Medulla oblongata (tissue), 1 donor: ENCODE measurements at regions not wholly inside any gene's neighbourhood (a gene's known extent, or its start where the extent isn't known, plus 50 kb on each side); places are given as distances from the start of the nearest gene placed in this dataset.

Experiments used
- DNase-seq: peaks from one replicate; pipeline ENCODE4 v3.0.0-alpha.2; 2015; ENCODE audit errors: extremely low spot score

DNA sequence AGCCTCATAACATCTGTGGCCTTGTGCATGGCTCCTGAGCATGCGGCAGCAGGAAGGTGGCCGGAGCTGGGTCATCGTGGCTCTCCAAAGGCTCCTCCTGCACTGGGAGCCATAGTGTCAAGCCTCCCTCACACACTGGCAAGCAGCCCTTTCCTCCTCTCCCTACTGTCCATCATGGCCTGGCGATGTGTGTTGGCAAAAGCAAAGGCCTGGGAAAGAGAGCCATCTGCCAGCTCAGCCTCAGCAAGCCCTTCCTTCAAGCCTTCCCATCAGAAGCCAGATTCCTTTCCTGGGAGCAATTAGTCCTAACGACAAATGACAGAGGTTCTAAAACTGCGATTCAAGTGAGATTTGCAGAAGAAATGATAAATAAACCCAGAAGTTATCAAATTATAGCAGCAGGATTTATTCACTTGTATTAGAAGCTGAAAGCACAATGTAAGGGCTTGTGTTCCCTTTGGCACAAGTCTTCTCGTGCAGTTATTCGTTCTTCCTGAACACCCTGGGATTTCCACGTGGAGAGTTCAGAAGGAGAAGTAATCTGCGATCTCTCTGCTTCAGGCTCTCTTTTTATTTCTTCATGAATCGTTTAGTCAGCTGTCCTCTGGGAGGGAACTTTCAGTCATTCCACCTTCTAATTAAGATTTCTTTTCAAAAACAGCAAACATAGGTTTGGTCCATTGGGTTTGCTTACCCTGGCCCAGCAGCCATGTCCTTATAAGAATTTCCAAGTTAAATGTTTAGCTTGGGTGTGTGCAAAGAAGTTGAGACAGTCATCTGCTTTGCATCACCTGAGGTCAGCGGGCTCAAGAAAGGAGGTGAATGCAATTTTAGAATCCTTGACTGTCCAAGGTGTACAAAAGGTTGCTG lies 110.3 kb upstream of the TMC3 start:
- no peak for DNase-seq

DNA sequence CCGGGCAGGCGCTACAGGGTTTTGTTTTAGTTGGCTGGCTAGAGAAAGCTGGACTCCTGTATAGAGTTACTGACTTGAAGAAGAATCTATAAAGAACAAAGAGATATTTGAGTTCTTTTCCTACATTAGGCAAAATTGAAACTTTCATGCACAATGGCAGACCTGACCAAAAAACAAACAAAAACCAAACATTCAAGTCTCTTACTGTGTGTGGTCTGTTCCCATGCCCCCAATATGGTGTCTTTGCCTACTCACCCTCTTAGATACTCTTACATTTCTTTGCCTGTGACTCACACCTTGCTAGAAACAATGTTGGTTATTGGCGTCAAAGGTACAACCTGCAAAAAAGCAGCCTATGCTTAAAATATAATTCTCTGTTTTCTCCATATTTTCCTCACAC lies 109.5 kb upstream of the TMC3 start:
- DNase-seq, result no peak

DNA sequence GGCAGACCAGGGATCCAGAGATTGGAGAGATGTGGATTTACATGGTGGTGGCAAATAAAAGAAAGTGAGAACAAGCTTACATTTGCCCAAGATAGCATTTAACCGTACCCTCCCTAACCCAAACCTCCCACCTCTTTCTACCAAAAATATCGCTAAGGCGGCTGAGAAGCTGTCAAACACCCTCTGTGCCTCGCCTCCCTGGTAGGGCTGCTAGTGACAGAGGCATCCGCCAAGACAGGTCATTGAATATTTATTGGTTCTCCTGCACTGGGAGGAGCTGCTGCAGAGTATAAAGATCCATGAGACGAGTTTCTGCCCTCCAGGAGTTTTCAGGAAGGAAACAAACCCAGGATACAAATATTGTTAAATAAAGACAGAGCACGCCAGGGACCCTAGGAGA lies 107.3 kb upstream of the TMC3 start:
- no peak for DNase-seq

DNA sequence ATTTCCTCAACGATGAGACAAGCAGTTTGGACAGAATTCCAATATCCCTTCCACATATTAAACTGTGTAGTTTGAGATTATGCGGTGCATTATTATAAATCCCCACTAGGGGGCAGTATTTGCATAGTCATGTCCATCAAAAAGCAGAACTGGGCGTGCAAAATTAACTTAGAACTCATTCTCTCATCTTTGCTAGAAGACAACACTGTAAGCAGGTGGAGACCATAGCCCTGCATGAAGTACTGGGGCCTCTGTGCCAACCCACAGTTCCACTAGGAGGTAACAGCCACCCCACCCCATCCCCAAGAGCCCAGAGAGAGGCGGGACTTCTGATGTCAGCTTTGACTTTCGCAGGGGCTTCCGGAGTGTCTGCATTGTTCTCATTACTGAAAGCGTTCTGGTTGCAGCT lies 106.6 kb upstream of the TMC3 start:
- DNase-seq, result peak; percentile 83

DNA sequence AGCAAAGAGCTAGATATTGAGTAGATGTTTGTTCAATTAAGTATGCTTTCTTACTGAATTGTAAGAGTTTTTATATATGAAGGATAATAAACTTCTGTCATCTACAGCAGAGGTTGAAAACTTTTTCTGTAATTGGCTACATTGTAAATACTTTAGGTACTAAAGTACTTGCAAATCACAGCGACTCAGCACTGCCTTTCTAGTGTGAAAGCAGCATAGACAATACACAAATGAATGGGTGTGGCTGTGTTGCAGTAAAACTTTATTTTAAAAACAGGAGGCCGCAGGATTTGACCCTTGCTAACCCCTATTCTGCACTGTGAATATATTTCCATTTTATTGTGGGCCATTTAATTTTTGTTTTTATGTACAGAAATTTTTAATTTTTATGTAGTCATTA lies 104.3 kb upstream of the TMC3 start:
- no peak for DNase-seq

DNA sequence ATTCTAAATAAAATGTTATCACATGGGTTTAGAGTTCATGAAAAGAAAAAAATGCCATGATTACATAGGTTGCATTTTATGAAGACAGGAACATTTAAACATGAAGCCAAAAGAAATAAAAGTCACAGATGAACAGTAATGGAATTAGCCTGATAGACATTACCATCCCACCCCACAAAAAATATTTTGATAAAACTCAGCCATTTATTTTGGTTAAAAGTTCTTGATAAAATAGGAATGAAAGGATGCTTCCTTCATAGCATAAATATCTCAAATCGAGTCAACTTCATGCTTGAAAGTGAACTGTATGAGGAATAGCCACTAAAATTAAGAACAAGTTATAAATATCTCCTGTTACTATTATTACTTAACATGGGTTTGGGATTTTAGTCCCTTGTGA lies 101.9 kb upstream of the TMC3 start:
- DNase-seq, result no peak

DNA sequence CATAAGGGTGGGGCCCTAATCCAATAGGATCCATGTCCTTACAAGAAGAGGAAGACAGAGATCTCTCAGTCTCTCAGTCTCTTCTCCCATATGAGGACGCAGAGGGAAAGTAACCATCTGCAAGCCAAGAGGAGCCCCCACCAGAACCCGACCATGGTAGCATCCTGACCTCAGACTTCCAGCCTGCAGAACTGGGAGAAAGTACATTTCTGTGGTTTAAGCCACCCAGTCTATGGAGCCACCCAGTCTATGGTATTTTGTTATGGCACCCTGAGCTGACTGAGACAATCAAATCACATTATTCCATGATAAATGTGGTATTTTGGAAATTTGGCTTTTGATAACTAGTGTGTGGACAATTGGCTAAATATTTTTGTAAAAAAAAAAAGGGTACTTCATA lies 101.5 kb upstream of the TMC3 start:
- DNase-seq, result no peak

DNA sequence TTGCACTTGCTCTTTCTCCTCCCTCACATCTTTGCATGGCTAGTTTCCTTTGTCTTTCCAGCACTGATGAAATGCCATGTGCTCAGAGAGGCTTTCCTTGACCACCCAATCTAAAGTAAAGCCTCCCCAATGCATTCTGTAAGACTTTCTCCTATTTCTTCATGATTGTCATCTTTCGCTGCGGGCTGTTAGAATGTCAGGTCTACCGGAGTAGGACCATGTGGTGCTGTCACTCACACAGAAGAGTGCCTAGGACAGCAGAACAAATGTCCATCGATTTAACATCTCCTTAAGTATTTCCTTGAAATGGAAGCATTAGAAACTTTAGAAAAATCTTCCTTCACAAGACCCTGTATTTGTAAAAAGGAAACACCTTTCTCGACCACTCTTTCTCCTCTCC lies 99.9 kb upstream of the TMC3 start:
- no peak for DNase-seq

DNA sequence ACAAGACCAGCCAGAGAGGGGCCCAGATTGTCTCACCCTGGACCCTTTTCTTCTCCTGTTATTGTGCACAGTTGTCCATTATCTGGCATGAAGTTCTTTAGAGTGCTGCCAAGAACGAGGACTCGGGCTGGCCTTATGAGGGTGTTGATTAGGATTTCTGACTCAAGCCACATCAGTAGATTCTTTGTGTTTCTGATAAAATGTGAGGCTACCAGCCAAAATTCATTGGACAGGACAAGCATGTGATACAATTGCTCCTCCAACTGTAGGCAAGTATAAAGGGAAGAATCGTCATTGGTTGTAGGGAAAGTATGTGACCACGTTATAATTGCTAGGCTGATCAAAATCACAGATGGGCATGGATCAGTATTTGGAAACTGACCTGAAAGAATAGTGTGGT lies 99.2 kb upstream of the TMC3 start:
- DNase-seq, result peak; percentile 7

DNA sequence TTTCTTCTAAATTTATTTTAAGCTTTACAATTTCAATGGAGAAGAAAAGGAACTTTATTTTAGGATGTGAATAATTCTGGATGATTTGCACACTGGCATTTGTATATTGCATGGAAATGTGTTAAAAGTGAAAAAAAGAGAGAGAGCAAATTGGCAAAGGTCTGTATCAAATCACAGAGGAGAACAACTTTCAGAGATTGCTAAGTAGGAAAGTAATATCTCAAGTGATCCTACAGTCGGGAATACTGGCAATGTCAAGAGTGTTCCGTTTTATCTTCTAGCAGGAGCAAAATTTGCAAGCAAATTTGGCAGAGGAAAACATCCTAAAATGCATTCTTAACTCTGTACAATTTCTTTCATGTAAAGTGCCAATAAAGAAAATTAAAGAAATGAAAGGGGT lies 97.1 kb upstream of the TMC3 start:
- no peak for DNase-seq

DNA sequence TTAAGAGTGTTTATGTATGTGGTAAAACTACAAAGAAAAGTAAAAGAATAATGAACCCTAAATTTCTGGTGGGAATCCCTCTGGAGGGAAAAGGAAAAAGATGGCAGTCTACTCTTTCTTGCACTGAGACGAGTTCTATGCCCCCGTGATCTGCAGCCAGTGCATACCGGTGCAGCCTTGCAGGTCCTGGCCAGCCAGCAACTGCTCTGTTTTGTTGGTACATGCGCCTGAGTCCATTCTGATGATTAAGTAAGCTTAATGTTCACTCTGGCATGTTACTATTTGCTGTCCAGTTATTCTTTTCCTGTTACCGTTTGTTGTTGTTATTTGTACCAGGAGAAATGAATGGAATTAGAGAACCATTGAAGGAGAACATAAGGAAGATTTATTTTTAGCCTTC lies 95.1 kb upstream of the TMC3 start:
- DNase-seq, result no peak

DNA sequence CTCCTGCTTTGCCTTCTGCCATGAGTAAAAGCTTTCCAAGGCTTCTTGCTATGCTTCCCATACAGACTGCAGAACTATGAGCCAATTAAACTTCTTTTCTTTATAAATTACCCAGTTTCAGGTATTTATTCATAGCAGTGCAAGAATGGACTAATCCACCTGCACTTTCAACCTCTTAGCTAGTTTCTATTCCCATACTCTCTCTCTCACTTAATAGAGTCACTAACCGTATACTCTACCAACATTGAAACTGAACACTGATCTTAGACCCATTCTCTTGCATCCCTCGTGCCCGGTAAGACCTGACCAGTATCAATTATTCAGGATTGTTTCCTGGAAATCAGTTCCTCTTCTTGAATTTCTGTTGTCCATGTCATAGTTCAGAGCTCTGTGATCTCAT lies 92.7 kb upstream of the TMC3 start:
- DNase-seq, result no peak

DNA sequence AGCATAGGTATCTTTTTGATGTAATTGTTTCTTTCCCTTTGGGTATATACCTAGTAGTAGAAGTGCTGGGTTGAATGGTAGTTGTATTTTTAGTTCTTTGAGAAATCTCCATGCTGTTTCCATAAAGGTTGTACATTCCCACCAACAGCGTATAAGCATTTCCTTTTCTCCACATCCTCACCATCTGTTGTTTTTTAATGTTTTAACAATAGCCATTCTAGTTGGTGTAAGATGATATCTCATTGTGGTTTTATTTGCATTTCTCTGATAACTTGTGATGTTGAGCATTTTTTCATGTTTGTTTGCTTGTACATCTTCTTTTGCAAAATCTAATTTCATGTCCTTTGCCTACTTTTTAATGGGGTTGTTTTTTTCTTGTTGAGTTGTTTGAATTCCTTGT lies 80.0 kb upstream of the TMC3 start:
- DNase-seq, result no peak

DNA sequence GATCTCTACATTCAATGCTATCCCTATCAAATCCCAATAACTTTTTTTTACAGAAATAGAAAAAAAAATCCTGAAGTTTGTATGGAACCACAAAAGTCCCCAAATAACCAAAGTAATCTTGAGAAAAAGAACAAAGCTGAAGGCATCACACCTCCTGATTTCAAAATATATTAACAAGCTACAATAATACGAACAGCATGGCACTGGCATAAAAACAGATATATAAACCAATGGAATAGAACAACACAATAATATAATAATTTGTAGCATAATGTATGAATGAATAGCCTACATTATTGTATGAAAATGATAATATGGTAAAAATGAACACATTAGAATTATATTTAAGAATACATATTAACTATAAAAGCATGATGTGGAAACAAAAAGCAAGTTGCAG lies 76.7 kb upstream of the TMC3 start:
- no peak for DNase-seq

DNA sequence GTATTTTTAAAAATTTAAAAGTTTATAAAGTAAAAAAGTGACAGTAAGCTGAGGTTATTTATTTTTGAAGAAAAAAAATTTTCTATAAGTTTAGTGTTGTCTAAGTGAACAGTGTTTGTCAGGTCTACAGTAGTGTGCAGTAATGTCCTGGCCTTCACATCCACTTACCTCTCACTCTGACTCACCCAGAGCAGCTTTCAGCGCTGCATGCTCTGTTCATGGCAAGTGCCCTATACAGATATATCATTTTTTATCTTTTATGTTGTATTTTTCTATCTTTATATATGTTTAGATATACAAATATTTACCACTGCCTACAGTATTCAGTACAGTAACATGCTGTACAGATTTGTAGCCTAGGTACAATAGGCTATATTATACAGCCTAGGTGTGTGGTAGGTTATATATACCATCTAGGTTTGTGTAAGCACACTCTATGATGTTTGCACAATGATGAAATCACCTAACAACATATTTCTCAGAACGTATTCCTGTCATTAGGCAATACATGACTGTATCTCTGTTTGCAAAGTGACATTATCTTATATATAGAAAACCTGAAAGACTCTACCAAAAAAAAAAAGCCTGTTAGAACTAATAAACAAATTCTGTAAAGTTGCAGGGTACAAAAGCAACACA lies 75.9 kb upstream of the TMC3 start:
- DNase-seq, result no peak

DNA sequence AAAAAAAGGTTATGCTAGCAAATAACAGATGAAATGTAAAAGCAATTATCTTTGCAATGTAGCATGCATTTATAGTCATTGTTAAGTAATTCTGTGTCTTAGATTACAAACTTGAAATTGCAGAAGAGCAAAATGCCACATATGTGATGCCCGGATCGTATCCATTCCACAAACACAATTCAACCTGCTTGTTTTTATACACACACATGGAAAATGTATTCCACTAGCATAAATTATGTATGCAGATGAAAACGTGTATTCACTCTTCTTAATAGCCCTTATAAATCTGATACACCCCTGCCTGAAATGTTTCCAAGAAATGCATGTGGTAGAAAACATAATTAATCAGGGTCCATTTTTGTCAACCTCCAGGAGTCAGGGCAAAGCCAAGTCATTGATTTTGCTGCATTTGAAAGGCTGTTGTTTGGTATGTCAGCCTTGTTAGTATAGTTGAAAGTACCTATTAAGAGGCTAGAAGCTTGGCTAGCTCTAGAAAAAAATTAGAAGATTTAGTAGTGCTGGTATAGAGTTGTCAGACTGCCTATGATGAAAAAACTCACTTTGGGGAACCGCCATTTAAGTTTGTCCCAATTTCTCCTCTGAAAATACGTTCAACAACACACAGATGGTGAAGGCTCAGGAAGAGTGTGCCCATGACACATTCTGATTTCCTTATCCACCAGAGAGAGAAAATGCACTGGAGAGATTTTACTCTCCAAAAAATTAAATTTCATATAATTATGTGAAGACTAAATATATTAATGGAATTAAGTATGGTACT lies 69.2 kb upstream of the TMC3 start:
- no peak for DNase-seq

DNA sequence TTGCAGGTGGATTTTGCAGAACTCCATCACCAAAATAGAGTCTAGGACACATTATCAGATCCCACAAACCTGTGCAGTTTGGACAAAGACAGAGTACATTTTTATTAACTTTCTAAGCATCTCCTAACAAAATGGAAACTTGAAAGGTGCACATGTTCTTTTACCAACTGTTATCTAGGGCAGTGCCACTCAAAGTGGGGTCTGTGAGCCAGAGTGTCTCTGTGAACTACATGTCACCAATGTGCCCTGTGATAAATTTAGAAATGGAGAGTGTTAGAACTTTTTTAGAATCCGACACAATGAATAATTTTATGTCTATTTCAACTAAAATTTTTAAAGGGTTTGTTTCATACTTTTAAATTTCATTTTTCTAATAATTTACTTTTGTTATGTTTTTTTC lies 68.4 kb upstream of the TMC3 start:
- no peak for DNase-seq

DNA sequence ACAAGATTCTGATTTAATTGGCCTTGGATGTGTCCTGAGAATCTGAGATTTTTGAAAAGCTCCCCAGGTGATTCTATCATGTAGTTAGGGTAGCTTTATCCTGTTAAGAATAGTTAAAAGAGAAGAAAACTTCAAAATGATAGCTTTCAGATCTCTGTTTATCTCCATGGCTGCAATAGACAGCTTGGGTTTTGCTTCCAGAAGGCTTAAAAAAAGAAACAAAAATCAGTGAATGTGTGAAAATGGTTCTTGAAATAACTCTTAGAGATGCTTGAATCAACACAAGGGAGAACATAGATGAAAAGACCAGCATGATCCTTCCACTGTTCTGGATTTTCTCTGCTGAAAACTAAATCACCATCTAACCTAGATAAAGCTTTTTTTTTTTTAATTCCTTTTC lies 60.8 kb upstream of the TMC3 start:
- no peak for DNase-seq

DNA sequence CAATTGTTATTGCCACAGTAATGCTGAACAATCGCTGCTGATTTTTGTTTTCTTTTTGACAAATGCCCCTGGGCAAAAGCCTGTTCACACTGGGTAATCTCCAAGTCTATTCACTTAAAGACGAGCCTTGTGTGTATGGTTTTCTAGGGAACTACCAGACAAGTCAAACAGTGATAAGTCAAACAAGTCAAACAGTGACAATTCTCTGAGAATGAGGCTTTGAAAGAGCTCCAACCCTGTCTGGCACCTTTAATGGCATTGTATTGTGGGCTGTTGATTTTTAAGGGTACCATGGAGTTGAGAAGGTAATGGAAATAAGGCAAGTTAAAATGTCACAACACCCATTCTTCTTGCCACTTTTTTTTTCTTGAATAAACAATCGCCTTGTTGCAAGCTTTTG lies 59.4 kb upstream of the TMC3 start:
- DNase-seq, result no peak

DNA sequence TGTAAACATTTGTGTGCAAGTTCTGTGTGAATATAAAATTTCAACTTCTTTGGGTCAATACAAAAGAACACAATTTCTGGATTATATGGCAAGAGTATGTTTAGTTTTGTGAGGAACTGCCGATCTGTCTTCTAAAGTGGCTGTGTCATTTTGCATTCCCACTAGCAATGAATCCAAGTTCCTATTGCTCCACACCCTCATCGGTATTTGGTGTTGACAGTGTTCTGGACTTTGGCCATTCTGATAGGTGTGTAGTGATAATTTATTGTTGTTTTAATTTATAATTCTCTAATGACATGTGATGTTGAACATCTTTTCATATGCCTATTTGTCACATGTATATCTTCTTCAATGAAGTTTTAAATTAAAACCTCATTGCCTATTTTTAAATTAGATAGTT lies 58.2 kb upstream of the TMC3 start:
- no peak for DNase-seq

DNA sequence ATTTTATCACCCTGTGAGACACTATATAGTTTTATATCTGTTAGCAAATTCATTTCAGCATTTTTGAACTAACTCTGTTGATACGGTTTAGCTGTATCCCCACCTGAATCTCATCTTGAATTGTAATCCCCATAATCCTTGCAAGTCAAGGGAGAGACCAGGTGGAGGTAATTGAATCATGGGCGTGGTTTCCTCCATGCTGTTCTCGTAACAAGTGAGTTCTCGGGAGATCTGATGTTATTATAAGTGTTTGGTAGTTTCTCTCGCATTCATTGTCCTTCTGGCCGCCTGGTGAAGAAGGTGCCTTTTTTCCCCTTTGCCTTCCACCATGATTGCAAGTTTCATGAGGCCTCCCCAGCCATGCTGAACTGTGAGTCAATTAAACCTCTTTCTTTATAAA lies 53.2 kb upstream of the TMC3 start:
- no peak for DNase-seq

DNA sequence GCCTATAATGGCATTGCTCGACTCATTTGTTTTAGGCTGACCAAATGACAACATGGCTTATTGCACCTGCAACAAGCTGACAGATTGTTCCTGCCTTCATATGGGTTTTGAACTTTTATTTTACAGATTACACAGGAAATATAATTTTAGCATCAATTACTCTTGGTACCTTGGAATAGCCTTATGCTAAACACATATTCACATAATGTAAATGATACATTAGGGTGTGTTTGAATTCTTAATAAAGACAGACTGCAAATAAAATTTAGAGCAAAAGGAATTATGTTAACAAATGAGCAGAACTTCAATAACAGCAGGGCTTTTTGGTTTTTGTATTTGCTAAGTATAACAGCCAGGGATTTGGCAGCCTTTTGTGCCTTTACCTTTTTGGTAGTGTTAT lies 51.9 kb upstream of the TMC3 start:
- DNase-seq, result no peak
